Loucy (cell line): ENCODE measurements at regions not wholly inside any gene's neighbourhood (a gene's known extent, or its start where the extent isn't known, plus 50 kb on each side); places are given as distances from the start of the nearest gene placed in this dataset.

Experiments used
- EZH2phosphoT487 ChIP-seq: fragments of 200-600 bp; IDR thresholded peaks from 2 replicates; pipeline ENCODE4 v1.6.1; 2018; ENCODE audit warnings: antibody characterized with exemption, mild to moderate bottlenecking, moderate library complexity, borderline replicate concordance
- TF ChIP-seq, protein P1 (sequence below): fragments of 200-600 bp; sonication (generic); conservative IDR thresholded peaks from 2 replicates; pipeline ENCODE4 v1.5.1; 2014; ENCODE audit warnings: mild to moderate bottlenecking, antibody characterized with exemption, low read length

- TF ChIP-seq, protein P1, sequence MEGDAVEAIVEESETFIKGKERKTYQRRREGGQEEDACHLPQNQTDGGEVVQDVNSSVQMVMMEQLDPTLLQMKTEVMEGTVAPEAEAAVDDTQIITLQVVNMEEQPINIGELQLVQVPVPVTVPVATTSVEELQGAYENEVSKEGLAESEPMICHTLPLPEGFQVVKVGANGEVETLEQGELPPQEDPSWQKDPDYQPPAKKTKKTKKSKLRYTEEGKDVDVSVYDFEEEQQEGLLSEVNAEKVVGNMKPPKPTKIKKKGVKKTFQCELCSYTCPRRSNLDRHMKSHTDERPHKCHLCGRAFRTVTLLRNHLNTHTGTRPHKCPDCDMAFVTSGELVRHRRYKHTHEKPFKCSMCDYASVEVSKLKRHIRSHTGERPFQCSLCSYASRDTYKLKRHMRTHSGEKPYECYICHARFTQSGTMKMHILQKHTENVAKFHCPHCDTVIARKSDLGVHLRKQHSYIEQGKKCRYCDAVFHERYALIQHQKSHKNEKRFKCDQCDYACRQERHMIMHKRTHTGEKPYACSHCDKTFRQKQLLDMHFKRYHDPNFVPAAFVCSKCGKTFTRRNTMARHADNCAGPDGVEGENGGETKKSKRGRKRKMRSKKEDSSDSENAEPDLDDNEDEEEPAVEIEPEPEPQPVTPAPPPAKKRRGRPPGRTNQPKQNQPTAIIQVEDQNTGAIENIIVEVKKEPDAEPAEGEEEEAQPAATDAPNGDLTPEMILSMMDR: no peak
- no peak for TF ChIP-seq EZH2phosphoT487
These were observed 90.8 kb upstream of the PMFBP1 start for GRCh38 chr16:72262711-72263110.
